ENCODE measurements at regions not wholly inside any gene's neighbourhood (a gene's known extent, or its start where the extent isn't known, plus 50 kb on each side); places are given as distances from the start of the nearest gene placed in this dataset.

- no peak overlapping the region for H3K4me2 ChIP-seq (replicated peaks; ENCODE audit: extremely low read depth, low read length, poor library complexity, severe bottlenecking)
- no peaks in the 10 kb centered on the region for H3K9me3 ChIP-seq (replicated peaks in 1 of 2; ENCODE audit: control insufficient read depth in 1 of 2, insufficient read depth in 1 of 2, low read length in 2 of 2)
- no peaks in the 10 kb centered on the region for H3K27me3 ChIP-seq (ENCODE audit: control insufficient read depth in 2 of 2, insufficient read depth in 2 of 2, low read length in 2 of 2)
- Mint-ChIP-seq H3K4me1 (peaks cover 16% of the 10 kb centered on the region), H3K9me3 (no peaks in the 10 kb centered on the region), H3K27me3 (ENCODE audit: low read depth in 3 of 3) (peaks cover 2 to 3% (median 3%) of the 10 kb centered on the region in 3 donors), H3K36me3 (no peaks in the 10 kb centered on the region), H3K4me3 (no peak overlapping the region), H3K27ac (no peak overlapping the region)
- H3K4me1 ChIP-seq (ENCODE audit: control insufficient read depth in 1 of 2, insufficient read depth in 2 of 2, low read length in 2 of 2): peaks cover 0 to 9% of the 10 kb centered on the region in 2 donors
- no peak overlapping the region for H3K4me3 ChIP-seq (replicated peaks in 1 of 3; ENCODE audit: low read depth in 2 of 3, low read length in 3 of 3)
- no peaks in the 10 kb centered on the region for H4K20me1 ChIP-seq (ENCODE audit: insufficient read depth, low read length)
- no peak overlapping the region for H3K27ac ChIP-seq (ENCODE audit: low read depth in 1 of 2, low read length in 2 of 2)
- TF ChIP-seq CTCF (IDR thresholded peaks at IDR 0.05): no peak
- H3K9ac ChIP-seq (ENCODE audit: insufficient read depth, low read length, poor library complexity, severe bottlenecking): no peak overlapping the region
- no peak for DNase-seq
- WGBS (ENCODE audit: insufficient coverage): 78% methylated on average over 5 of the region's 7 CpGs
- intact Hi-C loops (cut with micrococcal nuclease): no loop called here
- H2AFZ ChIP-seq (ENCODE audit: insufficient read depth, low read depth, low read length, poor library complexity, severe bottlenecking): no peak overlapping the region
- H3K36me3 ChIP-seq (replicated peaks in 1 of 2; ENCODE audit: control insufficient read depth in 1 of 2, insufficient read depth in 2 of 2, low read length in 2 of 2): no peaks in the 10 kb centered on the region
- no peaks in the 10 kb centered on the region for H3K79me2 ChIP-seq (ENCODE audit: insufficient read depth, low read length)
Measured at GRCh38 chr10:117699436-117700075, 157.0 kb downstream of the EMX2 start.

- Mint-ChIP-seq H3K27ac (no peak overlapping the region), H3K36me3 (no peaks in the 10 kb centered on the region), H3K27me3 (ENCODE audit: low read depth in 3 of 3) (peaks cover under 1 to 4% (median 2%) of the 10 kb centered on the region in 3 donors), H3K9me3 (peaks cover 0 to 3% (median 0%) of the 10 kb centered on the region in 7 donors), H3K4me3 (no peak overlapping the region), H3K4me1 (no peaks in the 10 kb centered on the region)
- no peaks in the 10 kb centered on the region for H3K27me3 ChIP-seq (ENCODE audit: control insufficient read depth in 2 of 2, insufficient read depth in 2 of 2, low read length in 2 of 2)
- H3K4me3 ChIP-seq (replicated peaks in 1 of 3; ENCODE audit: low read depth in 2 of 3, low read length in 3 of 3): no peak overlapping the region
- no peak for DNase-seq
- intact Hi-C loops (cut with micrococcal nuclease): no loop called here
- no peak overlapping the region for H3K9ac ChIP-seq (ENCODE audit: insufficient read depth, low read length, poor library complexity, severe bottlenecking)
- no peaks in the 10 kb centered on the region for H3K9me3 ChIP-seq (replicated peaks in 1 of 2; ENCODE audit: control insufficient read depth in 1 of 2, insufficient read depth in 1 of 2, low read length in 2 of 2)
- 90% methylated on average over 8 of the region's 8 CpGs for WGBS (ENCODE audit: insufficient coverage)
- no peaks in the 10 kb centered on the region for H3K79me2 ChIP-seq (ENCODE audit: insufficient read depth, low read length)
- no peak overlapping the region for H3K27ac ChIP-seq (ENCODE audit: low read depth in 1 of 2, low read length in 2 of 2)
- no peaks in the 10 kb centered on the region for H4K20me1 ChIP-seq (ENCODE audit: insufficient read depth, low read length)
- H3K4me2 ChIP-seq (replicated peaks; ENCODE audit: extremely low read depth, low read length, poor library complexity, severe bottlenecking): no peak overlapping the region
- no peak for TF ChIP-seq CTCF (IDR thresholded peaks at IDR 0.05)
- H2AFZ ChIP-seq (ENCODE audit: insufficient read depth, low read depth, low read length, poor library complexity, severe bottlenecking): no peak overlapping the region
- H3K4me1 ChIP-seq (ENCODE audit: control insufficient read depth in 1 of 2, insufficient read depth in 2 of 2, low read length in 2 of 2): no peaks in the 10 kb centered on the region
- no peaks in the 10 kb centered on the region for H3K36me3 ChIP-seq (replicated peaks in 1 of 2; ENCODE audit: control insufficient read depth in 1 of 2, insufficient read depth in 2 of 2, low read length in 2 of 2)
Measured at GRCh38 chr10:117710181-117710798, 167.7 kb downstream of the EMX2 start.

All from CD14-positive monocyte (primary cell).